ENCODE measurements at regions not wholly inside any gene's neighbourhood (a gene's known extent, or its start where the extent isn't known, plus 50 kb on each side); places are given as distances from the start of the nearest gene placed in this dataset.

GRCh38 chr13:31890946-31891345 lies 140.6 kb upstream of the FRY start:
- in situ Hi-C loops (cut with HindIII; ENCODE audit: low pct_unique_long_range_greater_than_20kb, low sequenced_read_pairs), result no loop called here
- no peak for DNase-seq (ENCODE audit: low read depth, low spot score)

- DNase-seq (ENCODE audit: low read depth, low spot score), result no peak
- in situ Hi-C loops (cut with HindIII; ENCODE audit: low pct_unique_long_range_greater_than_20kb, low sequenced_read_pairs), result no loop called here
These were observed 140.1 kb upstream of the FRY start for GRCh38 chr13:31891472-31891871.

- no peak for DNase-seq (ENCODE audit: low read depth, low spot score)
- in situ Hi-C loops (cut with HindIII; ENCODE audit: low pct_unique_long_range_greater_than_20kb, low sequenced_read_pairs), result no loop called here
These were observed 136.6 kb upstream of the FRY start for GRCh38 chr13:31894931-31895330.

GRCh38 chr13:31895691-31896090 lies 135.9 kb upstream of the FRY start:
- no peak for DNase-seq (ENCODE audit: low read depth, low spot score)
- in situ Hi-C loops (cut with HindIII; ENCODE audit: low pct_unique_long_range_greater_than_20kb, low sequenced_read_pairs), result no loop called here

- in situ Hi-C loops (cut with HindIII; ENCODE audit: low pct_unique_long_range_greater_than_20kb, low sequenced_read_pairs), result no loop called here
- peak; percentile 73 for DNase-seq (ENCODE audit: low read depth, low spot score)
These were observed 135.1 kb upstream of the FRY start for GRCh38 chr13:31896427-31896826.

GRCh38 chr13:31898378-31899071 lies 133.0 kb upstream of the FRY start:
- in situ Hi-C loops (cut with HindIII; ENCODE audit: low pct_unique_long_range_greater_than_20kb, low sequenced_read_pairs), result no loop called here

GRCh38 chr13:31901985-31902384 lies 129.6 kb upstream of the FRY start:
- no peak for DNase-seq (ENCODE audit: low read depth, low spot score)
- in situ Hi-C loops (cut with HindIII; ENCODE audit: low pct_unique_long_range_greater_than_20kb, low sequenced_read_pairs), result no loop called here

More at GRCh38 chr13:31898378-31899071, 133.0 kb upstream of the FRY start:
- peak; percentile 37 for DNase-seq (ENCODE audit: low read depth, low spot score)

GRCh38 chr13:31903111-31903815 lies 128.3 kb upstream of the FRY start:
- no peak for DNase-seq (ENCODE audit: low read depth, low spot score)
- in situ Hi-C loops (cut with HindIII; ENCODE audit: low pct_unique_long_range_greater_than_20kb, low sequenced_read_pairs), result no loop called here

- in situ Hi-C loops (cut with HindIII; ENCODE audit: low pct_unique_long_range_greater_than_20kb, low sequenced_read_pairs), result no loop called here
- no peak for DNase-seq (ENCODE audit: low read depth, low spot score)
These were observed 126.4 kb upstream of the FRY start for GRCh38 chr13:31904941-31905824.

GRCh38 chr13:31905961-31906360 lies 125.6 kb upstream of the FRY start:
- in situ Hi-C loops (cut with HindIII; ENCODE audit: low pct_unique_long_range_greater_than_20kb, low sequenced_read_pairs), result no loop called here
- no peak for DNase-seq (ENCODE audit: low read depth, low spot score)

GRCh38 chr13:31908696-31909411 lies 122.7 kb upstream of the FRY start:
- peak; percentile 10 for DNase-seq (ENCODE audit: low read depth, low spot score)
- in situ Hi-C loops (cut with HindIII; ENCODE audit: low pct_unique_long_range_greater_than_20kb, low sequenced_read_pairs), result no loop called here

GRCh38 chr13:31909864-31910551 lies 121.6 kb upstream of the FRY start:
- in situ Hi-C loops (cut with HindIII; ENCODE audit: low pct_unique_long_range_greater_than_20kb, low sequenced_read_pairs), result no loop called here

GRCh38 chr13:31910633-31911032 lies 120.9 kb upstream of the FRY start:
- no peak for DNase-seq (ENCODE audit: low read depth, low spot score)
- in situ Hi-C loops (cut with HindIII; ENCODE audit: low pct_unique_long_range_greater_than_20kb, low sequenced_read_pairs), result no loop called here

More at GRCh38 chr13:31909864-31910551, 121.6 kb upstream of the FRY start:
- peak; percentile 74 for DNase-seq (ENCODE audit: low read depth, low spot score)

- in situ Hi-C loops (cut with HindIII; ENCODE audit: low pct_unique_long_range_greater_than_20kb, low sequenced_read_pairs), result no loop called here
- no peak for DNase-seq (ENCODE audit: low read depth, low spot score)
These were observed 118.8 kb upstream of the FRY start for GRCh38 chr13:31912647-31913401.

- no peak for DNase-seq (ENCODE audit: low read depth, low spot score)
- in situ Hi-C loops (cut with HindIII; ENCODE audit: low pct_unique_long_range_greater_than_20kb, low sequenced_read_pairs), result no loop called here
These were observed 118.1 kb upstream of the FRY start for GRCh38 chr13:31913459-31913858.

GRCh38 chr13:31914843-31915242 lies 116.7 kb upstream of the FRY start:
- no peak for DNase-seq (ENCODE audit: low read depth, low spot score)
- in situ Hi-C loops (cut with HindIII; ENCODE audit: low pct_unique_long_range_greater_than_20kb, low sequenced_read_pairs), result no loop called here

GRCh38 chr13:31918707-31919106 lies 112.9 kb upstream of the FRY start:
- in situ Hi-C loops (cut with HindIII; ENCODE audit: low pct_unique_long_range_greater_than_20kb, low sequenced_read_pairs), result no loop called here

More at GRCh38 chr13:31918707-31919106, 112.9 kb upstream of the FRY start:
- no peak for DNase-seq (ENCODE audit: low read depth, low spot score)
